ENCODE measurements at regions not wholly inside any gene's neighbourhood (a gene's known extent, or its start where the extent isn't known, plus 50 kb on each side); places are given as distances from the start of the nearest gene placed in this dataset.

GRCh38 chr12:4985820-4986219 lies 57.9 kb upstream of the KCNA5 start:
- CTCF ChIA-PET, result interaction anchor here (0.8 to 1.6 kb wide), 5 partner anchors 9 to 203 kb away, joined by 3 to 6 read pairs (median 4); no protein-coding TSS in a partner anchor
- Histone ChIP-seq H3K36me3 (ENCODE audit: control insufficient read depth in 2 of 2, insufficient read depth in 1 of 2, low read length in 2 of 2) (no peaks in the 10 kb centered on the region), H3K27ac (ENCODE audit: extremely low read depth, low read depth, low read length) (no peak overlapping the region), H3K4me3 (ENCODE audit: low read depth, low read length) (no peak overlapping the region), H3K9me3 (ENCODE audit: control insufficient read depth, insufficient read depth, low read depth, low read length) (no peaks in the 10 kb centered on the region), H3K4me1 (ENCODE audit: control insufficient read depth, insufficient read depth, low read length) (no peaks in the 10 kb centered on the region)
- no peak for TF ChIP-seq FEZF1 (tag by site-specific recombination; IDR thresholded peaks at IDR 0.05)
- peak; percentile 21; the same call in 1 of the 2 replicates for TF ChIP-seq ZNF664 (tag by site-specific recombination; IDR thresholded peaks at IDR 0.05)
- POLR2A ChIA-PET, result interaction anchor here (0.6 kb wide), 1 partner anchor 209 kb away, joined by 5 read pairs; no protein-coding TSS in a partner anchor

GRCh38 chr12:4987076-4988046 lies 56.3 kb upstream of the KCNA5 start:
- ChIA-PET CTCF (interaction anchor here (0.6 to 1.6 kb wide), 3 partner anchors 12 to 130 kb away, joined by 3 to 6 read pairs (median 4); no protein-coding TSS in a partner anchor), POLR2A (interaction anchor here (1.1 kb wide), 1 partner anchor 12 kb away, joined by 3 read pairs; no protein-coding TSS in a partner anchor)
- Histone ChIP-seq H3K4me1 (ENCODE audit: control insufficient read depth, insufficient read depth, low read length) (no peaks in the 10 kb centered on the region), H3K9me3 (ENCODE audit: control insufficient read depth, insufficient read depth, low read depth, low read length) (no peaks in the 10 kb centered on the region), H3K4me3 (ENCODE audit: low read depth, low read length) (no peak overlapping the region), H3K27ac (ENCODE audit: extremely low read depth, low read depth, low read length) (no peak overlapping the region), H3K36me3 (ENCODE audit: control insufficient read depth in 2 of 2, insufficient read depth in 1 of 2, low read length in 2 of 2) (no peaks in the 10 kb centered on the region)
- no peak for TF ChIP-seq ZNF221 (tag by site-specific recombination; IDR thresholded peaks at IDR 0.05; ENCODE audit: borderline replicate concordance)
- no peak for TF ChIP-seq ZNF623 (tag by site-specific recombination; IDR thresholded peaks at IDR 0.05)
- no peak for TF ChIP-seq YY1 (tag by site-specific recombination; IDR thresholded peaks at IDR 0.05)
- TF ChIP-seq RBAK (tag by site-specific recombination; IDR thresholded peaks at IDR 0.05), result no peak
- TF ChIP-seq ZNF292 (tag by site-specific recombination; IDR thresholded peaks at IDR 0.05; ENCODE audit: borderline replicate concordance, low read depth), result no peak
- TF ChIP-seq SP3 (tag by site-specific recombination; IDR thresholded peaks at IDR 0.05), result no peak
- no peak for TF ChIP-seq ZSCAN23 (tag by site-specific recombination; IDR thresholded peaks at IDR 0.05)
- TF ChIP-seq PRDM10 (tag by site-specific recombination; IDR thresholded peaks at IDR 0.05), result no peak
- no peak for TF ChIP-seq PRDM2 (tag by site-specific recombination; IDR thresholded peaks at IDR 0.05; ENCODE audit: borderline replicate concordance)
- no peak for TF ChIP-seq ZNF707 (tag by site-specific recombination; IDR thresholded peaks at IDR 0.05)
- TF ChIP-seq KLF17 (tag by site-specific recombination; IDR thresholded peaks at IDR 0.05), result no peak
- no peak for TF ChIP-seq ZNF169 (tag by site-specific recombination; IDR thresholded peaks at IDR 0.05)
- TF ChIP-seq ZFP37 (tag by site-specific recombination; IDR thresholded peaks at IDR 0.05), result no peak
- TF ChIP-seq TSHZ1 (tag by site-specific recombination; IDR thresholded peaks at IDR 0.05; ENCODE audit: borderline replicate concordance), result peak; percentile 62; the same call in 1 of the 2 replicates
- no peak for TF ChIP-seq GLIS2 (tag by site-specific recombination; IDR thresholded peaks at IDR 0.05)
- TF ChIP-seq ZNF274 (IDR thresholded peaks at IDR 0.05; ENCODE audit: low read length), result no peak
- no peak for TF ChIP-seq ZNF274 (tag by site-specific recombination; IDR thresholded peaks at IDR 0.05; ENCODE audit: borderline replicate concordance)

Data from HEK293 (cell line).